GM12873 (cell line): ENCODE measurements at regions not wholly inside any gene's neighbourhood (a gene's known extent, or its start where the extent isn't known, plus 50 kb on each side); places are given as distances from the start of the nearest gene placed in this dataset.

Source experiments
- TF ChIP-seq, protein P1 (sequence below): IDR thresholded peaks from 2 replicates; pipeline ENCODE4 v1.5.1; 2012; ENCODE audit warnings: low read depth, mild to moderate bottlenecking, moderate library complexity, low read length, control low read depth; ENCODE audit not compliant: insufficient read depth; ENCODE audit errors: missing control alignments

DNA sequence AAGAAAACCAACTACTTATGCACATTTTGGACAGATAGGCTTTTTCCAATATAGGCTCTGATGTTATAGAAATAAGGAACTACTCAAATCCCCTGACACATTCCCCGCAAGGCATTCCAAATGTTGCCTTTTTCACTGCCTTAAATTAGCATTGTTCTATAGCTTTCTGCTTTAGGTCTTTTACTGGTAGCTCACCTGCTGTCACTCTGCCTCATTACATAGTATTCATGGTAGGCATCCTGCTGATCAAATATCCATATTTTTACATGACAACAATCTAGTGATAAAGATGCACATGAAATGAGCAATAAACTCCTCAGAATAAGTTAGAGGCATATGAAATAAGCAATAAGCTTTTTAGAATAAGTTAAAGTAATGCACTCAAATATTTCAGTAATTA is 542.7 kb downstream of the FAM133A start:
- TF ChIP-seq, protein P1, sequence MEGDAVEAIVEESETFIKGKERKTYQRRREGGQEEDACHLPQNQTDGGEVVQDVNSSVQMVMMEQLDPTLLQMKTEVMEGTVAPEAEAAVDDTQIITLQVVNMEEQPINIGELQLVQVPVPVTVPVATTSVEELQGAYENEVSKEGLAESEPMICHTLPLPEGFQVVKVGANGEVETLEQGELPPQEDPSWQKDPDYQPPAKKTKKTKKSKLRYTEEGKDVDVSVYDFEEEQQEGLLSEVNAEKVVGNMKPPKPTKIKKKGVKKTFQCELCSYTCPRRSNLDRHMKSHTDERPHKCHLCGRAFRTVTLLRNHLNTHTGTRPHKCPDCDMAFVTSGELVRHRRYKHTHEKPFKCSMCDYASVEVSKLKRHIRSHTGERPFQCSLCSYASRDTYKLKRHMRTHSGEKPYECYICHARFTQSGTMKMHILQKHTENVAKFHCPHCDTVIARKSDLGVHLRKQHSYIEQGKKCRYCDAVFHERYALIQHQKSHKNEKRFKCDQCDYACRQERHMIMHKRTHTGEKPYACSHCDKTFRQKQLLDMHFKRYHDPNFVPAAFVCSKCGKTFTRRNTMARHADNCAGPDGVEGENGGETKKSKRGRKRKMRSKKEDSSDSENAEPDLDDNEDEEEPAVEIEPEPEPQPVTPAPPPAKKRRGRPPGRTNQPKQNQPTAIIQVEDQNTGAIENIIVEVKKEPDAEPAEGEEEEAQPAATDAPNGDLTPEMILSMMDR: no peak

DNA sequence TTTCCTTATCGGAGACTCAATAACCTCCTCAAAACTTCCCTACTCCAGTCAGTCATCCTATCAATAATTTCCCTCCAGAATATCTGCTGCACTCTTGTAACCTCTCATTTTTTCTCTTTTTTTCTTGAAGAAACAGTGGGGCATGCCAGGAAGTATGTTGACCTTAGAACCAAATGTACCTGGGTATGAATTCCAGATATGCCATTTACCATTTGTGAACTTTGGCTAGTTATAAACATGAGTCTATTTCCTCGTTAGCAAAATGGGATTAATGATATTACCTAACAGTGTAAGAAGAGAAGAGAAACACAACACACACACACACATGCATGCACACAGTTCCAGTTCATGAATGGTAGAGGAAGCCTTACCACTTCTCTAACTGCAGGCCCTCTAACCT is 578.2 kb downstream of the FAM133A start:
- TF ChIP-seq, protein P1: no peak

DNA sequence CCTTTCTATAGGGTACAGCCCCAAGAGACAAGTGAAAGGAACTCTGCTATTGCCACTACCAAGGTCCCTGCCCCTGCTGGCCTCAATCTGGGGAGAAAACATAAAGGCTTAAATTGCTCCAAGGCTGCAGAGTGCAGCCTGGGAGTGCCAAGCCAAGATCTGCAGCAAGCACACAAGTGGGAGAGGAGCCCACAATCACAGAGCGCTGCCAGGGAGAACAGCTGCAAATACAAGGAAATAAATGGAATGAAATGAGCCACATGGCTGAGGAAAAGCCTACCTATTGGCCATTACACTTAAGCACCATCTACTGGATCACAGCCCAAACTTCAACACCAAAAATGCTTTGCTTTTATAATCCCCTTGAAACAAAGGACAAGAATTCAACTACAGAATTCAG is 582.4 kb downstream of the FAM133A start:
- TF ChIP-seq, protein P1: no peak

DNA sequence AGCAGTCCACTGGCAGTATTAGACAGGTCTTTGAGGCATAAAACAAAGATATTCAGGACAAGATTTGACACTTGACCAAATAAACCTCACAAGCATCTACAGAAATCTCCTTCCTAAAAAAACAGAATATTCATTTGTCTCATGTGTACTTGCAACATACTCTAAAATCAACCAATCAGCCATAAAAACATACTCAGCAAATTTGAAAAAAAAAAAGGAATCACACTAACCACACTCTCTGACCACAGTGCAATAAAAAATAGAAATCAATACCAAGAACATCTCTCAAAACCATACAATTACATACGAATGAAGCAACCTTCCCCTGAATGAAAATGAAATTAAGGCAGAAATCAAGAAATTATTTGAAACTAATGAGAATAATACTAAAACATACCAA is 591.3 kb downstream of the FAM133A start:
- TF ChIP-seq, protein P1: no peak

DNA sequence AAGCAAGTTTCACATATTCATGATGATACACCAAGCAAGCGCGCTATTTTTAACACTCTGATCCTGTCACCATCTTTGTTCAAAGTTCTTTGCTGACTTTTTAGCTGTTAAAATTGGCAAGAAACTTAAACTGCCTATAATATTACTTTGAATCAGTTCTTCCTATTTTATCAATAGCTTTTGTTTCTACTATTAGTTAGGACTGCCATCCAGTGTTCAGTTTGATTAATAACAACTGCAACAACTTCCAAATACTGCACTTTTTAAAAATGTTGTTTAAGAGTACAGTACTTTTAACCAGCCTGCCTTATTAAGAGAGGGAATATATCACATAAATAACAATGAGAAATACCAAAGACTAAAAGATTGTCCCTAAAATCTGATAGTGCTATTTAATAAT is 614.3 kb downstream of the FAM133A start:
- TF ChIP-seq, protein P1: no peak

DNA sequence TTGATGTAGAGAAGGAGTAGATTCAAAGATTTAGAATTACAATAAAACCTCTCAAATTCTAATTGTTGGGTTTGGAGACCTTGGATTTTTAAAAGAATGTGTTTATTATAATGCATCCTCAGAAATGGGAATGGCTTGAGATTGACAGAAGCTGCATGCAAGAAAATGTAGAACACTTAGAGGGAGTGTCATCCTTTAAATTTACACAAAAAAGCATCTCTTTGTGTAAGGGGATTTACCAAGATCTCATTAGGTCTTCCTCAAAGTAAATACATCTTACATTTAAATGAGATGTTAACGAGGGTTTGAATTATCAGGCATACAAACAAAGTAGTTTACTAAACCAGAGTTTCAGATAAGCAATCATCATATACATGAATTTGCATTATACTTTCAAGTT is 615.0 kb downstream of the FAM133A start:
- TF ChIP-seq, protein P1: no peak

DNA sequence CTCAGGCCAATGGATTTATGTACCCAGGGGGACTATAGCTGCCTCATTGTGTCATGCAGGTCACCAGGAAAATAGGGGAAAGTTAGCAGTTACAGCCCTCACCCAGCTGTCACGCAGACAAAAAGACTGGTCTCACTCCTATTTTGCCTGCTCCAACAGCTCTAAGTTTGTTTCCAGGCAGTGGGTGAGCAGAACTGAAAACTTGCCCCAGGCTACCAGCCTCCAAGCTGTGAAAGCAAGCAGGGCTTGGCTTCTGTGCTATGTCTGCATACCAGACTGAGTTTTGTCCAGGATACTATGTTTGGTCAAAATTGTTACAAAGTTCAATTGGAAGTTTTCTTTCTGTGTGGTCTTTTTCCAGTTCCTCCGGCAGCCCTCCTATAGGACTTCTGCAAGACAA is 628.4 kb downstream of the FAM133A start:
- TF ChIP-seq, protein P1: no peak
